ENCODE measurements at regions not wholly inside any gene's neighbourhood (a gene's known extent, or its start where the extent isn't known, plus 50 kb on each side); places are given as distances from the start of the nearest gene placed in this dataset.

GRCh38 chr6:170067181-170067641 lies 223.7 kb downstream of the DLL1 start:
- no peak for TF ChIP-seq CTCF (IDR thresholded peaks at IDR 0.05)
- TF ChIP-seq POLR2A (IDR thresholded peaks at IDR 0.05), result no peak

Measured in testis (tissue), 2 donors.